ENCODE measurements at regions not wholly inside any gene's neighbourhood (a gene's known extent, or its start where the extent isn't known, plus 50 kb on each side); places are given as distances from the start of the nearest gene placed in this dataset.

- Histone ChIP-seq H3K27me3 (no peaks in the 10 kb centered on the region), H3K9me3 (ENCODE audit: low read depth) (no peaks in the 10 kb centered on the region), H3K27ac (no peak overlapping the region), H3K4me2 (no peak overlapping the region), H3K9me2 (replicated peaks; ENCODE audit: insufficient read depth) (no peaks in the 10 kb centered on the region), H3K36me3 (replicated peaks; ENCODE audit: insufficient read depth, low read depth) (no peaks in the 10 kb centered on the region), H2AFZ (no peak overlapping the region), H3K4me1 (ENCODE audit: insufficient read depth) (peaks cover 6% of the 10 kb centered on the region), H4K20me1 (ENCODE audit: insufficient read depth, poor library complexity, severe bottlenecking) (no peaks in the 10 kb centered on the region), H3K4me3 (no peak overlapping the region), H3K79me2 (no peaks in the 10 kb centered on the region)
- WGBS (ENCODE audit: low lambda C conversion rate, missing lambda C conversion rate) = 53% methylated on average over 3 of the region's 3 CpGs
- DNase-seq (ENCODE audit: low spot score) = no peak
- TF ChIP-seq EZH2 (IDR thresholded peaks at IDR 0.05; ENCODE audit: borderline replicate concordance) (no peak), EZH2phosphoT487 (IDR thresholded peaks at IDR 0.05; ENCODE audit: low read depth, severe bottlenecking, unreplicated experiment) (no peak)
- TF ChIP-seq, protein P1, sequence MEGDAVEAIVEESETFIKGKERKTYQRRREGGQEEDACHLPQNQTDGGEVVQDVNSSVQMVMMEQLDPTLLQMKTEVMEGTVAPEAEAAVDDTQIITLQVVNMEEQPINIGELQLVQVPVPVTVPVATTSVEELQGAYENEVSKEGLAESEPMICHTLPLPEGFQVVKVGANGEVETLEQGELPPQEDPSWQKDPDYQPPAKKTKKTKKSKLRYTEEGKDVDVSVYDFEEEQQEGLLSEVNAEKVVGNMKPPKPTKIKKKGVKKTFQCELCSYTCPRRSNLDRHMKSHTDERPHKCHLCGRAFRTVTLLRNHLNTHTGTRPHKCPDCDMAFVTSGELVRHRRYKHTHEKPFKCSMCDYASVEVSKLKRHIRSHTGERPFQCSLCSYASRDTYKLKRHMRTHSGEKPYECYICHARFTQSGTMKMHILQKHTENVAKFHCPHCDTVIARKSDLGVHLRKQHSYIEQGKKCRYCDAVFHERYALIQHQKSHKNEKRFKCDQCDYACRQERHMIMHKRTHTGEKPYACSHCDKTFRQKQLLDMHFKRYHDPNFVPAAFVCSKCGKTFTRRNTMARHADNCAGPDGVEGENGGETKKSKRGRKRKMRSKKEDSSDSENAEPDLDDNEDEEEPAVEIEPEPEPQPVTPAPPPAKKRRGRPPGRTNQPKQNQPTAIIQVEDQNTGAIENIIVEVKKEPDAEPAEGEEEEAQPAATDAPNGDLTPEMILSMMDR (IDR thresholded peaks at IDR 0.05; ENCODE audit: poor library complexity) = no peak
Observed at GRCh38 chr3:30988769-30989168, 94.3 kb upstream of the GADL1 start.

DNA sequence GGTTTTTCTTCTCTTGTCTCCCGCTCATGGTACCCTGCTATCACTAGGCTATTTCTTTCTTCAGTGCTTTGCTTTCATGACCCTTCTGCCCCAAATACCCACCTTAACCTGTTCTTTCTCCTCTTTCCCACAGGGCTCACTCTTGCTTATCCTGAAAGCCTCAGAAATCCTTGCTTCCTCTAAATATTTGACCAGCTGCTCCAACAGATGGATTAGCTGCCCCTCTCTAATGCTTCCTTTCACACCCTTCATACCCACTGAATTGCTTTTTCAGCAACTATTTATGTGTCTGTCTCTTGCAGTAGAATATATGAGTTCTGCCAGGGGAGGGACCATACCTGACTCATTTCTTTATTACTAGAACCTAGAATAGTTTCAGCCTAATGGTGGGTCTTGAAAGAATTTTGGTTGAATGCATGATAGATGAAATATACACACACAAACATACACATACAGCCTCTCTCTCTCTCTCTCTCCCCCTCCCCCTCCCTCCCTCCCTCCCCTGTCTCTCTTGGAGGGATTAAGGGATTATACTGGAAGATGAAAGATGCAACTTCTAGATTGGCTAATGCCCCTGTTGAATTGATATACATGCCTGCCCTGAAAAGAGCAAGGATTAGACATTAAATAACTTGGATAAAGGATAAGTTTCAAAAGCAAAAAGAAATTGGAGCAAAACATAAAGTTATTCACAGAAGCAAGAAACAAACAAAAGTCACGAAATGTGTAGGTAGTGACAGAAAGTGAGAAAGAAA, 95.0 kb upstream of the GADL1 start:
- Histone ChIP-seq H3K27ac (no peak overlapping the region), H2AFZ (no peak overlapping the region)
- TF ChIP-seq EZH2 (IDR thresholded peaks at IDR 0.05; ENCODE audit: borderline replicate concordance) (no peak), EZH2phosphoT487 (IDR thresholded peaks at IDR 0.05; ENCODE audit: low read depth, severe bottlenecking, unreplicated experiment) (no peak)
- TF ChIP-seq, protein P1 (IDR thresholded peaks at IDR 0.05; ENCODE audit: poor library complexity) = no peak

DNA sequence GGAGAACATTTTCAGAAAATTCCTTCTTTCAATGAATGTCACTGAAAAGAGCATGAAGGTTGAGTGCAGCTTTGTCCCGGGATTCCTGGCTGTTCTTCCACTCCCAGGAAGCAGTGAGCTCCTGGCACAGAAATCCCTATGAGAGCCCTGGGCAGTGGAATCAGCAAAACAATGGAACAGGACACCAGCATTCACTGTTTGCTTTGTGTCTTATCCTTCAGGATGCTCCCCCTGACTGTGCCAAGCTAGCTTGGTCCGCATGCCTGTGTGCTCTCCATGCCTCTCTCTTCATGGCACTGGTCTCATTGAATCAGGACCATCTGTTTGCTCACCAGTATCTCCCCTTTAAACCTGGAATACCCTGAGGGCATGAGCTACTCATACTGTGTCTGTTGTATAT, 102.0 kb upstream of the GADL1 start:
- Histone ChIP-seq H3K27me3 (no peaks in the 10 kb centered on the region), H3K27ac (no peak overlapping the region), H3K9me3 (ENCODE audit: low read depth) (no peaks in the 10 kb centered on the region), H3K79me2 (no peaks in the 10 kb centered on the region), H3K4me1 (ENCODE audit: insufficient read depth) (no peaks in the 10 kb centered on the region), H3K4me2 (no peak overlapping the region), H2AFZ (no peak overlapping the region), H4K20me1 (ENCODE audit: insufficient read depth, poor library complexity, severe bottlenecking) (no peaks in the 10 kb centered on the region), H3K9me2 (replicated peaks; ENCODE audit: insufficient read depth) (no peaks in the 10 kb centered on the region), H3K36me3 (replicated peaks; ENCODE audit: insufficient read depth, low read depth) (no peaks in the 10 kb centered on the region), H3K4me3 (no peak overlapping the region)
- 27% methylated on average over 2 of the region's 2 CpGs for WGBS (ENCODE audit: low lambda C conversion rate, missing lambda C conversion rate)
- no peak for TF ChIP-seq EZH2phosphoT487 (IDR thresholded peaks at IDR 0.05; ENCODE audit: low read depth, severe bottlenecking, unreplicated experiment)
- TF ChIP-seq, protein P1 (IDR thresholded peaks at IDR 0.05; ENCODE audit: poor library complexity) = no peak
- no peak for TF ChIP-seq EZH2 (IDR thresholded peaks at IDR 0.05; ENCODE audit: borderline replicate concordance)
- DNase-seq (ENCODE audit: low spot score) = no peak

More for the DNA sequence above, 95.0 kb upstream of the GADL1 start:
- Histone ChIP-seq H4K20me1 (ENCODE audit: insufficient read depth, poor library complexity, severe bottlenecking) (no peaks in the 10 kb centered on the region), H3K9me2 (replicated peaks; ENCODE audit: insufficient read depth) (no peaks in the 10 kb centered on the region), H3K4me2 (no peak overlapping the region), H3K4me1 (ENCODE audit: insufficient read depth) (peaks cover 6% of the 10 kb centered on the region), H3K9me3 (ENCODE audit: low read depth) (no peaks in the 10 kb centered on the region), H3K4me3 (no peak overlapping the region), H3K27me3 (no peaks in the 10 kb centered on the region), H3K79me2 (no peaks in the 10 kb centered on the region), H3K36me3 (replicated peaks; ENCODE audit: insufficient read depth, low read depth) (no peaks in the 10 kb centered on the region)
- no peak for DNase-seq (ENCODE audit: low spot score)
- 70% methylated on average over 2 of the region's 2 CpGs for WGBS (ENCODE audit: low lambda C conversion rate, missing lambda C conversion rate)
